ENCODE measurements at regions not wholly inside any gene's neighbourhood (a gene's known extent, or its start where the extent isn't known, plus 50 kb on each side); places are given as distances from the start of the nearest gene placed in this dataset.
"Not testable (repeated sequence)": the region's sequence is repeated elsewhere in the genome, so short reads cannot be mapped to it uniquely, and the experiment has no call there.

DNA sequence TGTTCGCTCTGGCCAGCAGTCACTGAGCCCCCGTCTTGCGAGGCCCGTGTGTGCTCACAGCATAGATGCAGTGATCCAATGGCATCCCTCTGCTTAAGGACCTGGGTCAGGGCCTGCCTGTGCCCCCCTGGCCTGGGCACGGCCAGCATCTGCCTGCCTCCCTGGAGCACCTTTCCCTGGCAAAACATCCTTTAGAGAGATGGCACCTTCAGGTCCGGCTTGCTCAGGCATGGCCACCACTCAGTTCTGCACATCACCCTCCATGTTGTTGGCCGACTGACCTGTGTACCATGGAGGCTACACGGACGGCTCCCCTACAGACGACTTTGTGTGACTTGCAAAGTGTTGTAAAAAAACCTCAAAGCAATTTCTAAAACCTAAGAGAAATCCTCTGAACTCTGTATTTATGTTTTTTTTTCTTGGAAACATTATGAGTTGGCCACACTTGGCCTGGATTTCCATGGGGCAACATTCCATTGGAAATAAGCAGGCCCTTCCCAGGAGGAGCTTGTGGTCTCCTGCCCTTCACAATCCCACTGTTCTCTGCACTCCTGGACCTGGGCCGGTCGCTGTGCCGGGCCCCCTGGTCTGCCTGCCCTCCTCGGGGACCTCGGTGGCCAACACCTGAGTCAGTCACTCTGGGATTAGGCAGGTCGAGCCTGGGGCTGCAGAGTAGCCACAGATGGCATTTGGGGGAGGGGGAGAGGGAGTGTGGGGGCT lies 592.4 kb downstream of the TBC1D22A start:
- no peak for DNase-seq

DNA sequence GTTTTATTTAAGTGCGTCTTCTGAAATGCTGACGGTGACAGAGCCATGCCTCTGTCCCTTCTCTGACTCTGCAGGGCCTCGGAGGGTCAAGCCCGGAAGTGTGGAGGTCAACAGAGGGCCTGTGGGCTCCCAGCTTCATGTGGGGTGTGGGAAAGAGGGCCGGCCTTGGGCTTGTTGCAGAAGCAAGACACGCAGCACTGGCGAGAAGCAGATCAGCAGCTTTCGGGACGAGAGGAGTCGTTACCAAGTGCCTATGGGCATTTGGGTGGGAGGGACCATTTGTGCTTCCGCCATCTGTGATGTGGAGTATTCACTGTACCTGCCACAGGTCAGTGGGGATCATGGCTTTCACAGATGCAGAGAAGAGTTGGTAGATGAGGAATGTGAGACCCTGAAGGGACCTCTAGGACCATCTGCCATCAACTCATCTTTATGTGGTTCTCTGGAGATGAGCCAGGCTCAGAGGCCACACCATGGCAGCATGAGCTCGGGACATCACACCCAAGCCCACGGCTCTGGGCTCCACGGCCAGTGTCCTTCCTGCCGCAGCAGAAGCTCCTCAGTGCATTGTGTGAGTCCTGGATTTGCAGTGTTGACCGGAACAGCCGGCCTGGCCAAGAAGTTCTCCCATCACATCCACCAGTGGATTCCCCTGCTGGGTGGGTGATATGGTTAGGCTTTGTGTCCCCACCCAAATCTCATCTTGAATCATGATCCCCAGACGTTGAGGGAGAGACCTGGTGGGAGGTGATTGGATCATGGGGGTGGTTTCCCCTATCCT lies 590.7 kb downstream of the TBC1D22A start:
- DNase-seq, result no peak

DNA sequence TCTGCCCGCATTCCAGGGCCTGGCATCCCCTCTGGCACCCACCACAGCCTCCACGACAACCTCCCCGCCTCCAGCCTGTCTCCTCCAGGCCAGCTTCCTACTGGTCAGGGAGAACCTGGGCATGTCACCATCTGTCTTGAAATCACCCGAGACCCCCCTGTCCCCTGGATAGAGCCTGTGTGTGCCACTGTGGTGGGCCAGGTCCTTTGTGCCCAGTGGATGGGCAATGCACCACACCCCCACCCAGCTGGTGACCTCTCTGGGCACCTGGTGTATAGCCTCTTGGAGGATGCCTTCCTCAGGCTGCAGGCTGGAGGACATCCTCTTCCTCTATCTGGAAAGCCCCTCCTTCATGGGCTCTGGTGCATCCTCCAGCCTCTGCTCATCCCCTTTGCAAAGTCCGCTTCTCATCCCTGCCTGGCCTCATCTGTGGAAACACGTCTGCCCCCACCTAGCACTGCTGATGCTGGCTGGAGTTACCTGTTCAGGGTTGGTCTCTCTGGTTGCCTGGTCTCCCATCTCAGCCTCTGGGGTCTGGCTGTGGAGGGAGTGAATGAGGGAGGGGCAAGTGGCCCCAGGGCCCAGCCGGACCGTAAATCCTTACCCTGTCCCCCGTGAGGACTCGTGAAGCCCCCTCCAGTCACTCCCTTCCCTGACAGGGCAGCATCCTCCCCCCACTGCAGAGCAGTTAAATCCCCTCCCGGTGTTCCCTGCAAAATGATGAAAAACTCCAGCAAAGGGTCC lies 589.6 kb downstream of the TBC1D22A start:
- no peak for DNase-seq

DNA sequence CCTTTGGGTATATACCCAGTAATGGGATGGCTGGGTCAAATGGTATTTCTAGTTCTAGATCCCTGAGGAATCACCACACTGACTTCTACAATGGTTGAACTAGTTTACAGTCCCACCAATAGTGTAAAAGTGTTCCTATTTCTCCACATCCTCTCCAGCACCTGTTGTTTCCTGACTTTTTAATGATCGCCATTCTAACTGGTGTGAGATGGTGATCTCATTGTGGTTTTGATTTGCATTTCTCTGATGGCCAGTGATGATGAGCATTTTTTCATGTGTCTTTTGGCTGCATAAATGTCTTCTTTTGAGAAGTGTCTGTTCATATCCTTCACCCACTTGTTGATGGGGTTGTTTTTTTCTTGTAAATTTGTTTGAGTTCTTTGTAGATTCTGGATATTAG lies 583.8 kb downstream of the TBC1D22A start:
- DNase-seq, result not testable (repeated sequence)

DNA sequence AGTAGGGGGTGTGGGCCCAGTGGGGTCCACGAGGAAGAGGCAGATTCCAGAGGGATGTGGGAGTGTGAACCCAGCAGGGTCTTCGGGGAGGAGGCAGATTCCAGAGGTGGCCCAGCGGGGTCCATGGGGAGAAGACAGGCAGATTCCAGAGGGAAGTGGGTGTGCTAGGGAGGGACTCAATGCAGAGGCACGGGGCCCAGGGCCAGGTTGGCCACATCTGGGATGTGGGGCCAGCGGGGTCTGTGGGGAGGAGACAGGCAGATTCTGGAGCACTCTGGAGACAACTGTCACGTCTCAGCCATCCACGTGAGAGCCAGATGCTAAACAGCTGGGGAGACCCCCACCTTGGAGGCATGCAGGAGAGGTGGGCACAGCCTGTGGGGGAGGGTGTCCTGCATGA lies 582.6 kb downstream of the TBC1D22A start:
- DNase-seq, result no peak

DNA sequence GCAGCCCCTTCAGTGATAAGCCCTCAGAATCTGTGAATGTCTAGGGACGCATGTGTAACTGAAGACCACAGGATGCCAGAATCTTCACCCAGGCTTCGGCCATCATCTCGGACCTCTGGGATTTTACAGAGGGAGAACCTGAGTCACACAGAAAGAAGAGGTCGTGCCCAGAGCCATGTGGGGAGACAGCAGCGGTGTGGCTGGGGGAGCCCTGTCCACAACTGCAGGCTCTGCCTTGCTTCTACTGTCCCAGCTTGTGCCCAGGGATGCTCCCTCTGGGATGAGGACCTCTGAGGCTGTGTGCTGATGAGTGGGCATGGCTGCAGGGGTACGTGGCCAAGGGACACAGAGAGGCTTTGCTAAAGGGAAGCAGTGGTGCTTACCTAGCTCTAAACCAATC lies 582.0 kb downstream of the TBC1D22A start:
- no peak for DNase-seq

DNA sequence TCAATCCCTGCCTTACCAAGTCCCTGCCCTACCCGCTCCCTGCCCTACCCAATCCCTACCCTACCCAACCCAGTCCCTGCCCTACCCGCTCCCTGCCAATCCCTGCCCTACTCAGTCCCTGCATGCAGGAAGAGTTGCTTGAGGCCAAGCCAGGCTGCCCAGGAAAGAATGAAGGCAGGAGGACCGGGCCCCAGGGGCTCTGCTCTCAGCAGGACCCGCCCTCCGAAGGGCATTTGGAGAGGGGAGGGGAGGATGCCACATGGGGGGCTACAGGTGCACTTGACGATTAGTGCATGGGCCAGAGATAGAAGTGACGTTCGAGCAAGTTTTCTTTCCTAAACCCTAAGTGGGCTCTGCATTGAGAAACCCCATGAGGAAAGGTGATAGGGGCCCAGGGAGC lies 581.2 kb downstream of the TBC1D22A start:
- no peak for DNase-seq

DNA sequence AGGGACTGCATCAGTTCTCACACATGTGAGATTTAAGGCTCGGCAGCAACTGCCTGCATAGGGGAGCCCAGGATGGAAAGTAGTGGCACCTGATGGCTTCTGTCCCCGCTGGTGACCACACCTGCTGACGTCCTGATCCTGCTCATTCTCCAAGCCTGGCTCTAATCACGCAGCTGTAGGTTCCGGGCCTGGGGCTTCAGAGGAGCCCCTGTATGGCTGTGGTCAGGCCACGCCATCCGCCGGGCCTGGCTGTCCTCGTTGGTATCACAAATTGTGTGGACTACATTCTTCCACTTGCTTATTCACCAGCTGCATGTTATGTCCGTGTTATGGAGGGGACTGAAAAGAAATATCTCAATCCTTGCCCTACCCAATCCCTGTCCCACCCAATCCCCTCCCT lies 580.0 kb downstream of the TBC1D22A start:
- DNase-seq, result no peak

DNA sequence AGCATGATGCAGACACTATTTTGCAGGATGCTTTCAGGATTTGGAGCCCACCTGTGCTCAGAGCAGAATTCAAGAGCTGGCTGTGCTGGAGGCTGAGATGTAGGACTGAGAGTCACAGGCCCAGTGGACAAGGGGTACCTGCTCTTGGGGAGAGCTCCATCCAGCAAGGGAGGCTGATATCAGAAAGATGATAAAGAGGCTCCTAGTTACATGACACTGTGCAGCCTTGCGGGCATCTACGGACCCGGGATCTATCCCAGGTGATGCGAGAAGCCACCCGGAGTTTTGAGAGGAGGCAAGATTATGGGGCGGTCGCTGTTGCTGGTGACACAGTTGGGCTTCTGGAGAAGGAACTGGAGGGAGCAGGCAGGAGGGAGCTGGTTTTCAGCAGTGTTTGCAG lies 579.0 kb downstream of the TBC1D22A start:
- DNase-seq, result no peak

DNA sequence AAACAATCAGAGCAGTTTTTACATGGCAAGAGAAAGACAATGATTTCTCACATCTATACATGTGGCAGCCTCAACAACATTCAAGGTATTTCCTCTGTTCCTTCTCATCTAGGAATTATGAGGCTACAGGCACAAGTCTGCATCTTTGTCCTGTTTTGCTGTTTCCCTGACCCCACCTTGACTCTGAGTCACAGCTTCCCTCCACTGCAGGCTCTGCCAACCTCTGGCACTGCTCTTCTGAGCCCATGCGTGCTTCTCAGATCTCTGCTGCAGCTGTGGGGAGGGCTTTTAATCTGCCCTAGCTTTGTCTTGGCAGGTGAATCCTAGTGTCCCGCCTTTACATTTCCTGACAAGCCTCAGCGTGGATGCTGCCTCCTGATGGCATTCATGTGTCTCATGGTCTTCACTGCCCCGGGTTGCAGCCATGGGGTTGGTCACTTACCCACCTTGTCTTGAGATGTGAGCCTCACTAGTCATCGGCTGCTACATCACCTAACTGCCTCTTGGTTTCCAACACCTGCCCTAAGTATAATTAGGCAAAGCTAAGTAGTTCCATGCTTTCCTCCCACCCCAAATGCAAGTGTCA lies 578.5 kb downstream of the TBC1D22A start:
- no peak for DNase-seq

DNA sequence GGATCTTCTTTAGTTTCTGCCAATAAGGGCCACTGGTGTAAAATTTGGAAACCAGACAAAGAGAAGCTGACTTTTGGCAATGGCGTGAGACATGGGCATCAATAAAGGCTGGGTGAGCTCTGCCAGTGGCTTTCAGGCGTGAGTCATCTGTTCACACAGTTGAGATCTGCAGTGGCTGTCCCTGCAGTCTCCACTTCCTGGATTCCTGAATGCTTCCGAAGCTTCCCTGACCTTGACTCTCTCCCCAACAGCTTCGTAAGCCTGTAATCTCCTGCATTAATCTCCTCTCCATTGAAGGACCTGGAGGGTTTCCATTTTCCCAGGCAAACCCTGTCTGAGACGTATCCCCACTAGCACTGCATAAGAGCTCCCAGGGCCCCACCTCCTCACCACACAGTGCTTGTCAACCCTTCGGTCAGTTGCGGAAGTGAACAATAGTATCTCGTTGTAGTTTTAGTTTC lies 574.7 kb downstream of the TBC1D22A start:
- DNase-seq, result peak; percentile 54

DNA sequence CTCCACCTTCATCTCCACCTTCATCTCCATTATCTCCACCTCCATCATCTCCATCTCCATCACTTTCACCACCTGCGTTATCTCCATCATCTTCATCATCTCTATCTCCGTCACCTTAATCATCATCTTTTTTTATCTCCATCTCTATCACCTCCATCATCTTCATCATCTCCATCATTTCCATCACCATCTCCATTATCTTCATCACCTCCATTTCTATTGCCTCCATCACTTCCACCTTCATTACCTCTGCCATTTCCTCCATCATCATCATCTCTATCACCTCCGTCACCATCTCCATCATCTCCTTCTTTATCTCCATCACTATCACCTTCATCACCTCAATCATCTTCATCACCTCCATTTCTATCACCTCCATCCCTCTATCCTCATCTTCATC lies 573.5 kb downstream of the TBC1D22A start:
- no peak for DNase-seq

DNA sequence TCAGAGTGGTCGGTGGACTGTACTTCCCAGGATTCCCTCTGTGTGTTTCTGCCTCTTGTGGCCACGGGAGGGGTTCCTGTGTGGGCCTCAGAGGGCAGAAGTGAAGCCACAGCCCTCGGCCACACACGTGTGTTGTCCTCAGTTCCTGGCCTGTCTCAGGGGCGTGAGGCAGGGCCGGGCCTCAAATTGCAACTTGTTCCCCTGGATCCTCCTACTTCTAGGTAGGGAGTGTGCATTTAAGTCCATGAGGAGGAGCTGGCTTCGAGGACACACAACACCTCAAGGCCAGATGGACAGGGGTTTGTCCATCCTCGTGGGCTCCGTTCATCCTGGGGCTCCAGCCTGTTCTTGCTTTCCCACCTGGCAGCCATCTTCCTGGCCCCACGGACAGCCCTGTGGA lies 573.0 kb downstream of the TBC1D22A start:
- DNase-seq, result no peak

DNA sequence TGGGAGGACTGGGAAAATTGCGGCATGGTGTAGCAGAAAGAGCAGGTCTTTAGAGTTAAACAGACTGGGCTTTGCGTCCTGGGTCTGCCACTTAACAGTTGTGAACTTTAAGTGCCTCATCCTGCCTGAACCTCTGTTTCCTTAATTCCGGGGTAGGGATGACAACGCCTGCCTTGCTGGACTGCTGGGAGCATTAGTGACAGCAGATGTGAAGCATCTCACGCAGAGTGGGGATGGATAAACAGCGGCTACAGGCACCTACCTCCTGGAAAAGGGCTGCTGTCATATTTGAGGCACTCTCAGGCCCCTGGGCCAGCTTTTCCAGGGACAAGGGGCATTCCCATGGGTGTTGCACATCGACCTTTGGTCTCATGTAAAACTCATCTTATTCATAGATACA lies 572.2 kb downstream of the TBC1D22A start:
- no peak for DNase-seq

DNA sequence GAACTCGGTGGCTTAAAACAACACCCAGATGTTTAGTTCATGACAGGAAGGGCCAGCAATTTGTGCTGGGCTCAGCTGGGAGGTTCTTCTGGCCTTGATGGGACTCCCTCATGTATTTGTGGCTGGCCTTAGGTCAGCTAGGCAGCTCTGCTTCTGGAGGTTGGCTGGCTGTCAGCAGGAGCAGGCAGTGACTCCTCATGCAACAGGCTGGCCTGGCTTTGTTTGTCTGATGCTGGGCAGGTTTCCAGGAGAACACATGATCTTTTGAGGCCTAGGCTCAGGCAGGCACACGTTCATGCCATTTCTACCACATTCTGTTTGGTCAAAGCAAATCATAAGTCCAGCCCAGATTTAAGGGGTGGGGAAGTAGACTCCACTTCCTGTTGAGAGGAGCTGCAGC lies 571.2 kb downstream of the TBC1D22A start:
- peak; percentile 26 for DNase-seq

DNA sequence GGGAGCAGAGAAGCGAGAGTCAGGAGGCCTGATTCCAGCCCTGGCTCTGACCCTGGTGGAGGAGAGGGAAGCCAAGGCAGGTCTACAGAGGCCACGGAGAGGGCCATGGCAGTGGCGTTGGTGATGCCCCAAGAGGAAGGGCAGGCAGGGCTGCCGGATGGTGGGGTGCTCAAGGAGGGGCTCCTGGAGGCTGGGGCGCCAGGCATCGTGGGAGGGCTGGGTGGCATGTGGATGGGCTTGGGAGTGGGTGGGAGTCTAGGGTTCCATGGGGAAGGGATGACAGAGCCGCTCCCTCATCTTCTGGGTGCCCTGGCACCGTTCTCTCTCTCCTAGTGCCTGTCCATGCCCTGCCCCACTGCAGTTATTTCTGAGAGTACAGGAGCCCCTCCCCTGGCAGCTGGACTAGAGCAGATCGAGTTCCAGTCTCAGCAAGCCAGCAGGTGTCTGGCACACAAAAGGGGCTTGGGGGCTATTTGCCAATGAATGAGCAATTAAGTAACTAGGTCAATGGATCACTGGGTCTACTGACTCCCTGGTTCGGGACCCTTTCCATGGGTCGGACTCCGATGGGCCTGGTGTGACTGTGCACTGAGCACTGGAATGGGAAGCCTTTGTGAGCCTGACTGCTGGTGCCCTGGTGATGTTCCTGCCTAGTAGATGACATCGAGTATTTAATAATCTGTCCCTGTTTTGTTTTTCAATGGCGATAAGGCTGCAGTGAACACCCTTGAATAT lies 570.0 kb downstream of the TBC1D22A start:
- no peak for DNase-seq

DNA sequence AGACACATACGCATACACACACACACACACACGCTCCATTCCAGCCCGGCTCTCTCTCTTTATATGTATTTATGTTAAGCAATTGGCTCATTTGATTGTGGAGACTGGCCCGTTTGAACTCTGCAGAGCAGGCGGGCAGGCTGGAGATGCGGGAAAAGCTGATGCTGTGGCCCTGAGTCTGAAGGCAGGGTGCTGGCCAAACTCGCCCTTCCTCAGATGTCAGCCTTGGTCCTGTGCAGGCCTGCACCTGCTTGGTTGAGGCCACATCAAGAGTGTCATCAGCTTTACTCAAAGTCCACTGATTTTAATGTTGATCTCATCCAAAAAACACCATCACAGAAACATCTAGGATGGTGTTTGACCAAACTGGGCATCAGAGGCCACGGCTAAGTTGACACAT lies 569.3 kb downstream of the TBC1D22A start:
- no peak for DNase-seq

DNA sequence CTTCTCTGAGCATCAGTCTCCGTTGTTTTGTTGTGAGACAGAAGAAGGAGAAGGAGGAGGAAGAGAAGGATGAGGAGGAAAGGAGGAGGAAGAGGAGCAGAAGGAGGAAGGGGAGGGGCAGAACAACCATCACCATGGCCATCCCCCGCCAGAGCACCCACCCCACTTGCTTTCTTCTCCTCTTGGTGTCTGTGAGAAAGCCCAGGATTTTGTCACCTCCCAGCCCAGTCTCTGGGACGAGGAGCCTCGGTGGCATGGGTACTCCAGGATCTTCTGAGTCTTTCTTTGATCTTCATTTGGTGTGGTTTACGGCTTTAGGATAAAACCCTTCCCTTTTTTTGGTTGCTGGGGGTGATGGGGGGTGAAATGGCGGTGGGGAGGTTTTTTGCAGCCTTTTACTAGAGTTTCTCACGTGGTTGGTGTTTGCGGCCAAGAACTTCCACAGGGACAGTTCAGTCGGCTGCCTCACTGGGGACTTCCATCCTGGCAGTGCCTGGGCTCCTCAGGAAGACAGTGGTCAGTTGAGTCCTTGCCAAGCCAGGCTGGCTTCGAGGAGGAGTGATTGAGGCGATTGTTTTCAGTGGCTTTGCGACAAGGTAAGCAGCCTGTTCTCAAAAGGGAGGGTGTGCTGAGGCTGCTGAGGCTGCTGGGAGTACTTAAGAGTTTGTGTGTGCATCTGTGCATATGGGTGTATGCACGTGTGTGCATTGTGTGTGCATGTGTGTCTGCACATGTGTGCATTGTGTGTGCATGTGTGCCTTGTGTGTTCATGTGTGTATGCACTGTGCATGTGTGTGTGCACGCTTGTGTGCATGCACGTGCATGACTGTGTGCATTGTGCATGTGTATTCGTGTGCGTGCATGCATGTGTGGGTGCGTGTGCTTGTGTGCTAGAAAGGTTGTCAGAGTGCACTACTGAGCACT lies 567.5 kb downstream of the TBC1D22A start:
- no peak for DNase-seq

DNA sequence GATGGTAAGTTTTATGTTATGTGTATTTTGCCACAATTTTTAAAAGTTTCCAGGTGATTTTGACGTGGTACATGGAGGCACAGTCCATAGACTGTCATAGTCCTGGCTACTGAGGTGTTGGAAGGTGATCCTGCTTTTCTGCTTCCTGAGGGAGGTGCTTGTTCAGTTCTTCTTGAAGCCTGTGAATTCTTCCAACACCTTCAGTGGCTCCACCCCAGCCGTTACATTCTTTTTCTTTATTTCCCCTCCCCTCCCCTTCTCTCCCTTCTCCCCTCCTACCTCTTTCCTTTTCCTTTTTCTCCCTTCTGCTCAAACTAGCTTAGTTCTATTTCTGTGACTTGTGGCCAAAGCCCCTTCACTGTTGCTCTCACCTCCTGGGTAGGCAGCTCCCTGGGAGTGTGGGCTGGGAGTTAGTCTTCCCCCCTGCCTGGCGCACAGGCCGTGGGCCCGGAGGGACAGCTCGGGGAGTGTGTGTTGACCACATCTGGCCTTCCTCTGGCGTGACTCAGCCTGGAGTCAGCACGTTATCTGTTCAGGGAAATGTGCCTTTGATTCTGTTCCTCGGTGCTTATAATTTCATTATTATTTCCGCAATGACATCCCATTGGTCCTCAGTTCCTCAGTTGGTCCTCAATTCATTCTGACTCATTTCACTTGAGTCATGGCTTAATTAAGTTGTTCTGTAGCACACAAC lies 566.2 kb downstream of the TBC1D22A start:
- peak; percentile 70 for DNase-seq

DNA sequence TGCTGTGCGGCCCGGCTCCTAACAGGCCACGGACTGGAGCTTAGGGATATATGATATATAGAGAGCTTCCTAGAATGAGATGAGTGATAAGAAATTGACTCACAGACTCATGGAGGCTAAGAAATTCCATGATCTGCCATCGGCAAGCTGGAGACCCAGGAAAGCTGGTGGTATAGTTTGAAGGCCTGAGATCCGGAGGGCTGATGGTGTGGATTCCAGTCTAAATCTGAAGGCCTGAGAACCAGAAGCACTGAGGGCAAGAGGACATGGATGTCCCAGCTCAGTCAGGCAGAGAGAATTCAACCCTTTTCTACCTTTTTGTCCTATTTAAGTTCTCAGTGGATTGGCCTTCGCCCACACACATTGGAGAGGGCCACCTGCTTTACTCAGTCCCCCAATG lies 564.8 kb downstream of the TBC1D22A start:
- no peak for DNase-seq

DNA sequence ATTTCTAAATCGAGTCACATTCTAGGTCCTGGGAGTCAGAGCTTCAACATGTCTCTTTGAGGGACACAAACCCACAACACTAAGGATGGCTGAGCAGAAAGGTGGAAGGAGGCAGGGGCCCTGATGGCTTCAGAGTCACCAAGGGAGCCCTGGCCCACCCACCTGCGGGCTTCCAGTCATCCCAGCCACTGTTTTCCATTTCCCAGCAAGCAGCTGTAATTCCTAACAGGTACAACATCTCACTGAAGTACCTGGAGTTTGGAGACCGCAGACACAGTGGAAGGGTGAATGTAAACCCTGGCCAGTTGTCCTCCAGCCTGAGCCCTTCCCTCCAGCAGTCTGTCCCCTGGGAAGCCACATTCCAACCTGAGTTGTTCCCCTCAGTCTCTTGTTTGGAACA lies 562.8 kb downstream of the TBC1D22A start:
- DNase-seq, result no peak

All from EL (cell line).